Stimulated activated CD4-positive, alpha-beta T cell treated with anti-CD3 and anti-CD28 coated beads, Interleukin-1b, Interleukin-23, amount 100 ng/mL, for 24 hours (primary cell): ENCODE measurements at regions not wholly inside any gene's neighbourhood (a gene's known extent, or its start where the extent isn't known, plus 50 kb on each side); places are given as distances from the start of the nearest gene placed in this dataset.
"Not testable (repeated sequence)": the region's sequence is repeated elsewhere in the genome, so short reads cannot be mapped to it uniquely, and the experiment has no call there.

Source experiments
- DNase-seq, 4 experiments: peaks; one replicate each; pipeline ENCODE4 v3.0.0-alpha.2; 2020; ENCODE audit warnings: low read depth in 4 of 4, low spot score in 1 of 4

DNA sequence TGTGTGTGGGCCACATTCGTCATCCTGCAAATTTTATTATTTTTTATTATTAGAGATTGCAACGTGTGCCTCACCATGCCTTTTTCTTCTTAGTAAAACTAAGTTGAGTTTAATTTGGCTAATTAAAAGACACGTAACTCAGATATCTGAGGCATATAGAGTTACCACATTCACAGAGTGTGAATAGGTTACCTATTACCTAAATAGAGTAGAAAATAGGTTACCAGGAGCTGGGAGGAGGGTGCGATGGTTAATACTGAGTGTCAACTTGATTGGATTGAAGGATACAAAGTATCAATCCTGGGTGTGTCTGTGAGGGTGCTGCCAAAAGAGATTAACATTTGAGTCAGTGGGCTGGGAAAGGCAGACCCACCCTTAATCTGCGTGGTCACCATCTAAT lies 116.3 kb upstream of the CARD11 start:
- DNase-seq, result not testable (repeated sequence)

DNA sequence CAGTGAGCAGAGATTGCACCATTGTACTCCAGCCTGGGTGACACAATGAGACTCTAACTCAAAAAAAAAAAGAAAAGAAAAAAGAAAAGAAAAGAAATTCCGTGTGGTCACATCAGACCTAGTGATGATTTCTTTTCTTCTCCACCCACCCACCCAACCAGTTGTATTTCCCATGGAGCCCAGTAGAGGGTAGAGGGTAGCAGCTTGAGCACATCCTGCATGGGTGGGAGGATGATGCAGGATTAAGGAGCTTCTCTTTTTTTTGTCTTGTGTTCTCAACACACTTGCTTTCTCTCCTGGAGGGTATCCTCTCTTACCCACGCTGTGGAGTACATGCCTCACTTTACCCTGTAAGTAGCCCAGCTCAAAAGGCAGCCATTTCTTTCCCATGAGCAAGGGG lies 118.6 kb upstream of the CARD11 start:
- no peak for DNase-seq

DNA sequence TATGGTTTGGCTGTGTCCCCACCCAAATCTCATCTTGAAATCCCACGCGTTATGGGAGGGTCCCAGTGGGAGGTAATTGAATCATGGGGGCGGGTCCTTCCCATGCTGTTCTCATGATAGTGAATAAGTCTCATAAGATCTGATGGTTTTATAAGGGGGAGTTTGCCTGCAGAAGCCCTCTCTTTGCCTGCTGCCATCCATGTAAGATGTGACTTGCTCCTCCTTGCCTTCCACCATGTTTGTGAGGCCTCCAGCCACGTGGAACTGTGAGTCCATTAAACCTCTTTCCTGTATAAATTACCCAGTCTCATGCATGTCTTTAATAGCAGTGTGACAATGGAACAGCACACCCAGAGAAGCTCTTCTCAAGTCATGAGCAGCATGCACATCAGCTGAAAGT lies 119.1 kb upstream of the CARD11 start:
- DNase-seq, result not testable (repeated sequence)

DNA sequence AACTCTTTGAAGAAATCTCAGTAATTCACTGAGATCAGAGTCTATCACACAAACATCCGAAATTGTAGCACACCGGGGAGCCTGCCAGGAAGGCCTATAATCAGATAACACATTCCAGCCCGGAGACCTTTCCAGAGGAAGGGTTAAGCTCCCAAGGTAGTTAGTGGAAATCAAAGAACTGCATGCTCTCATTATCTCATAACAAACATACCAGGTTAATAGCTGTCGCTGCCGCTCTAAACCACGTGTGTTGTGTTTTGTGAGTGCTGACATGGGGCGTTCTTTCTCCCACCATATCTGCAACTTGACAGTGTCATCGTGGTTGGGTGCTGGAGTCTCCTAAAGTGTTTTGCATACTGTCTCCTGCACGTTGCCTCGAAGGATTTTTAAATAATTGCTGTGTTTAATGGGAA lies 120.7 kb upstream of the CARD11 start:
- no peak for DNase-seq

DNA sequence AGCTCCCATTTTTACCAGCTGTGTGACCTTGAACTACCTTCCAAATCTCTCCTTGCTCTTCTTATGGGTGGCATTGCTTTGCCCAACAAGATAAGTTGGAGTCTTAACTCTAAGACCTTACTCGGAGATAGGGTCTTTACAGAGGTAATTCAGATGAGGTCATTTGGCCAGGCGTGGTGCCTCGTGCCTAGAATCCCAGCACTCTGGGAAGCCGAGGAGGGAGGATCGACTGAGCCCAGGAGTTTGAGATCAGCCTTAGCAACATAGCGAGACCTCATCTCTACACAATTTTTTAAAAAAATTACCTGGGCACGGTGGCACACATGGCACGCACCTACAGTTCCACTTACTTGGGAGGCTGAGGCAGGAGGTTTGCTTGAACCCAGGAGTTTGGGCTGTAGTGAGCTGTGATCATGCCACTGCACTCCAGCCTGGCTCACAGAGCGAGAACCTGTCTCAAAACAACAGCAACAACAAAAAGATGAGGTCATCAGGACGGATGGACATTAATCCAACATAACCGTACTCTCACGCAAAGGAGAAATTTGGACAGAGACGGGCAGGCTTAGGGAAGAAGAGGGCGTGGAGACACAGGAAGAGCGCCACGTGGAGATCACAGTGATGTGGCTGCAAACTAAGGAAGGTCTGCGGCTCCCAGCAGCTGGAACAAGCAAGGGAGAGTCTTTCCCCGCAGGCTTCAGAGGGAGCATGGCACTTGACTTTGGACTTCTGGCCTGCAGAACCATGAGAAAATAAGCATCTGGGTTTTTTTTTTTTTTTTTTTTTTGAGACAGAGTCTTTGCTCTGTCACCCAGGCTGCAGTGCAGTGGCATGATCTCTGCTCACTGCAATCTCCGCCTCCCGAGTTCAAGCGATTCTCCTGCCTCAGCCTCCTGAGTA lies 122.3 kb upstream of the CARD11 start:
- DNase-seq, result no peak

DNA sequence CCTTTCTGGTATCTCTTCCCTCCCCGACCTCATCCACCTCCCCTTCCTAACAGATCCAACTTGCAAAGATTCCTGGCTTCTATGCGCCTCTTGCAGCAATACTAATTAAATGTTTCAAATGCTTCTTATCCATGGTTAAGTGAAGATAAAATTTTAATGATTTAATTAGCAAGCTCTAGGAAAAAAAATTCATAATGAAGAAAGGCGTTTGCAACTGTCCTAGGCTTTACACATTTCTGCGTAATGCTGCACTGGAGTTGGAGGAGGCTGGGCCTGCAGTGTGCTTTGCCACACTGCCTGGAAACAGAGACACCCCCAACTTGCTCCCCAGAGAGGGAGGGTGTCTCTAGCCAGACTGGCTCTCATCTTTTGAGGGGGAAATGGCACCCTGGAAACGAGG lies 123.9 kb upstream of the CARD11 start:
- DNase-seq, result no peak

DNA sequence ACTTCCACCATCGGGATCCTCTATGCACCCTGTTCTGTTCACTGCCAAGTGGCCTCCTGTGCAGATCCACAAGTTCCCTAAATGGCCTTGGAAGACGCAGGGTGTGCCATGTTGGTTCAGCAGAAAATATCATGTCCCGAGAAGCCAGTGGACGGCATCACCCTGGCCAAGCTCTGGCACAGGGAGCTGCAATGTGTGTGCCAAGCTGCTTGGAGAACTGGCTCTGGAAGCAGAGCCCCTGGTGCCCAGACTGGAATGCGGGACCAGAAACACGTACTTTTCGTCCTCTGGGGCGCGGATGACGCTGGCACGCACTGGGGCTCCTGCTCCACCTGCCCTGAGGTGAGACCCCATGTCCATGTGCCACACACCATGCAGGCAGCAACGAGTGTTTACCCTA lies 124.7 kb upstream of the CARD11 start:
- no peak for DNase-seq

DNA sequence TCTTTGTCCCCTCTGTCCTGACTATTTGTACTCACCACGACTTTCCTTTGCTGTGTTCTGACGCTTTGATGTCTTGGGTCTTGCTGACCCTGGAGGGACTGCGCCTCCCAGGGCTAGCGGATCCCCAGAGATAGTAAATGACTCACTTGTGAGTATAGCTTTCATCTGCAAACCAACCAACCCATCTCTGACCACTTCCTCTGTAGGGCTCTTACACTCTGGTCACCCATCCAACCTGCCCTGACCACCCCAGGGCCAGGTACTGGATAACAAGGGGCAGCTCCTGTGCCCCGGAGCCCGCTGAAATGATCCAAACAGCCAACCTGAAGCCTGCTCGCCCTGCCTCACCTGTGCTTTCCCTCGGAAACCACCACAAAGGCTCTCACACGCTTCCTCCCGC lies 125.2 kb upstream of the CARD11 start:
- no peak for DNase-seq

DNA sequence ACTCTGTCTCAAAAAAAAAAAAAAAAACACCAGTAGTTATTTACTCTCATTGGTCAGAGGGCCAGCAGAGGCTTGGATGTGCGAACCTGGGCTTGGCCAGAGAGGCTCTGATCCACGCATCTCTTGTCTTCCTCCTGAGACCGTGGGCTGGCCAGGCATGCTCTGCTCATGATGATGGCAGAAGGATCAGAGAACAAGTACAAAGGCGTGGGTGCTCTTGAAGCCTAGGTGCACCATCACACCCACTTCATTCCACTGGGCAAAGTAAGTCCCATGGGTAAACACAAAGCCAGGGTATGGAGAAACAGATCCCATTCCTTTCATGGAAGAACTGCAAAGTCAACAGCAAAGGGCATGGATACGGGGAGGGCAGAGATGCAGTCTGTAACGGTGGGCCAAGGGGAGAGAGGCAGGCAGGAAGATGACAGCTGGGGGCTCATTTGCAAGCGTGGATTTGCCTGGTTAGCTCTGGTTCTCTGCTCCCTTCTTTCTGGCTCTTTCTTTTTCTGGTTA lies 128.2 kb upstream of the SDK1 start:
- DNase-seq, result no peak

DNA sequence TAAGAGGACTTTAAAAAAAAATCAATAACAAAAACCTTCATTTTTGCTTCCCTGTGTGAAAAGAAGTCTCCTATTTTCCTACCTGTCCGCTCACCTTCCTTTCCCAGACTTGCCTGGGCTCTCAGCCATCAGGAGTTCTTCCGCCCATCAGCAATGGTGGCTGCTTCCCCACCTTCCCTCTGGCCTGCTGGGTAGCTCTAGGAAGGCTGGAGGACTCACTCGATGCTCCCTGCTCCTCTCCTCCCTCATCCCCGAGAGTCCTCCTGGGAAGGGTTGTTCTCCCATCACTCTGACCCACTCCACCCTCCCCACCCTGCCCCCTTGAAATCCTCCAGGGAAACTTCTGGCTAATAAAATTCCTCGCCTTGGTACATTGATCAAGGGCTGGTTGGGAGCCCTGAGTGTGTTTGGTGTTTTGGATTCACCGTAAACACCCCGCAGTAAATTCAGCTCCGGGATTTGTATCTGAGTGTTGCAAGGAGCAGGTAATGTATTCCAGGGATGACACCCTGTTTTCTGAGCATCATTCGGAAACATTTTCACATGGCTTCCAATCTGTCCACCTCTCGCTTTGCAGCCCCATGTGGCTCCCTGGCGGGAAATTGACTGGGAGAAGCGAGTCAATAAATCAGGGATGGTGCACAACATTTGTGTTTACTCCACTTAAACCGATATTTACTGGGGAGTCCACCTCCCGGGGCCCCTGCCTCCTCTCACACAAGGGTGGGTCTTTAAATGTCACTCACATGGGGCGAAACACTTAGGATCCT lies 126.4 kb upstream of the SDK1 start:
- no peak for DNase-seq

DNA sequence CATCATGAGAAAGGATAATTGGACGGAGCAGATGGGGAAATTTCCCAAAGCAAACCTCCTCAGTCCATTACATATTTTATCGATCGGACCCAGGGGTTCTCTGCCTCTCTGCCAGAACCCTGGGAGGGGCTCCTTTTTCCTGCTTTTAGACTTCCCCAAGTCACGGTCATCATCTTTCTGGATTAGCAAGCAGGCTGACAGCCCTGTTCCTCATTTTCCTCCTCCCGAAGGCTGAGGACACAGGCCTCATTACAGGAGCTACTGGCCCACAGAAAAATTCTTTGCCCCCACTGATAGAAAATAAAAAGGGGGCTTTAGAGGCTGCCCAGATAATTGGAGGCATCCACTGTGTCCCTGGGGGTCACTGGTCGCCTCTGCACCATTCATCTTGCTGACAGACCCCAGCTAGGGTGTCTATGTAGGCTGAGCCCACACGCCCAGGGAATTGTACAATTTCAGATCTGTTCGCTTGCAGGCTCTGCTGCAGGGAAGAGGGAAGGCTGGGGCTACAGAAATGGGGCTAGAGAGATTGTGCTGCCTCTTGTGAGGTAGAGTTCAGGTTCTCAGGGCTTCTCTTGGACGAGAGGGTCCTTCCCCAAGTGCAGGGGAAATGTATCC lies 125.7 kb upstream of the SDK1 start:
- DNase-seq, result no peak

DNA sequence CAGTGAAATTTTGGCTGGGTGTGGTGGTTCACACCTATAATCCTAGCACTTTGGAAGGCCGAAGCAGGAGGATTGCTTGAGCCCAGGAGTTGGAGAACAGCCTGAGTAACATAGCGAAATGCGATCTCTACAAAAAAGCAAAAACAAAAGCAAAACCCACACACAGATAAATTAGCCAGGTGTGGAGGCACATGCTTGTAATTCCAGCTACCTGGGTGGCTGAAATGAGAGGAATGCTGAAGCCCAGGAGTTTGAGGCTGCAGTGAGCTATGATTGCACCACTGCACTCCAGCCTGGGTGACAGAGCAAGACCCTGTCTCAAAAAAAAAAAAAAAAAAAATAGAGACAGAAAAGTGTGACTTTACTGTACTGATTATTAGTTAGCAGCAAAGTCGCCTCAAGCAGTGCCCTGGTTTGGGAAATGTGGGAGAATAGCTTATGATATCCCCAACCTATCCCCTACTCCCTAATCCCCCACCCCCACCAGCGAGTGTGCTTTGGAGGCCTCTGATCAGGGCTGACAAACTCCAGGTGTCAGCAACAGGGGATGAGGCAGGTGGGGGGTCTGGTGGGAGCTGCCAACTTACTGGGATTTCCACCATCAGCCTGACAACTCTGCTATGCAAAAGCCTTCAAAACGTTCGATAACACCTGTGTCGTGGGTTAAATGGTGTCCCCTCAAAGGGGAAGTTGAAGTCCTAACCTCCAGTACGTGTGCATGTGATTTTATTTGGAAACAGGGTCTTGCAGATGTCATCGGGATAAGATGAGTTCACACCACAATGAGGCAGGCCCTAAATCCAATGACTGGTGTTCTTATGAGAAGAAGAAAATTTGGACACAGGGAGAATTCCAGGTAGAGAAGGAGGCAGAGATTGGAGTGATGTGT lies 124.7 kb upstream of the SDK1 start:
- DNase-seq, result no peak

DNA sequence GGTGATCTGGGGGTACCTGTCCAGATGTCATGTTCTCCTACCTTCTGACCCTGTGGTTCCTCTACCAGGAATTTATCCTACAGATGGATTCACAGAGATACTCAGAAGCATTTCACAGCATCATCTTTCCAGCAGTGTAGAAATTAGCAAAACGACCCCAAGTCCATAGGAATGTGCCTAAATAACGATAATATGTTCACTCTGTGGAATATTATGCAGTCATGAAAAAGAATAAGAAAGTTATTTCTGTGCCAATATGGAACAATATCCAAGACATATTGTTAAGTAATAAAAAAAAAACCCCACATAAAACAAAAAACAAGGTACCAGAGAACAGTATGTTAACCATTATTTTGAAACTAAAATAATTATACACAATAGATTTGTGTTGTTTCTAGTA lies 123.8 kb upstream of the SDK1 start:
- DNase-seq, result no peak

DNA sequence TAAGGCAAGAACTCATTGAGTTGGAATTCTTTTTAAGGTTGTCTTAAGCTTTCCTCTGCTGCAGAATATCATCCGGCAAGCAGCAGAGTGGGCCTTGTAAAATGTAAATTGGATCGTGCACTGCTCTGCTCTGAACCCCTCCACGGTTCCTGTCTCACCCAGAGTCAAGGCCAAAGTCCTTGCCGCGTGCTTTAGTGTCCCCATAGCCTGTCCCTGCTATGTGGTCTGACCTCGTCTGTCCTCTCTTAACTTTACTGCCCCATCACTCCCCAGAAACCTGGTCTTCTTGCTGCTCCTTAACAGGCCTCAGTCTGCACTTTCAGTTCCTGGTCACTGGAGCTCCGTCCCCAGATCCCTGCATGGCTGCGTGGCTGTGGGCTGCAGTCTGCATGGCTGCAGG lies 121.6 kb upstream of the SDK1 start:
- no peak for DNase-seq

DNA sequence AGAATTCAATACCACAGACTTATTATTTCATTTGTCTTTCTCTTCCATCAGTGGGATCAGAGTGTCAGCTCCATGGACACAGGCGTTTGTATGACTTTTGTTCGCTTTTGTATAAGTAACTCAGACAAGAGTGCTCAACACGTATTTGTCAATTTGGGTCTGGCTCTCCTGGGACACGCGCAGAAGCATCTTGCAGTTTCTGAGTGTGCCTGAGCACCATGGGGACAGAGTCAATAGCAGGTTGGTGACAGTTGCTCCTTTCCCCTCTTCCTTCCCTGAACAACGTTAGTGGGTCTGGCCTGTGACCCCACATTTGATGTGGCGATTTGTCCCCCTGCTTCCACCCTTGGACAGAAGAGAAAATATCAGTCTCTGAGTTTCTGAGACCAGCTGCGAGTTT lies 120.4 kb upstream of the SDK1 start:
- no peak for DNase-seq

DNA sequence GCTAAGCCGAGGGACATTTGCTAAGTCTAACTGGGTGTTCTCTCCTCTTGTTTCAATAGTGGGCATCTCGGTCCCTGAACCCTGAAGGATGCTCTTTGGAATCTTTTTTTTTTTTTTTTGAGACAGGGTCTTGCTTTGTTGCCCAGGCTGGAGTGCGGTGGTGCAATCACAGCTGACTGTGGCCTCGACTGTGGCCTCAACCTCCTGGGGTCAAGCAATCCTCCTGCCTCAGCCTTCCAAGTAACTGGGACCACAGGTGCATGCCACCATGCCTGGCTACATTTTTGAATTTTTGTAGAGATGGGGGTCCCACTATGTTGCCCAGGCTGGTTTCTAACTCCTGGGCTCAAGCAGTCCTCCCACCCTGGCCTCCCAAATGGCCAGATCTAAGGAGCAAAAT lies 119.0 kb upstream of the SDK1 start:
- DNase-seq, result not testable (repeated sequence)

DNA sequence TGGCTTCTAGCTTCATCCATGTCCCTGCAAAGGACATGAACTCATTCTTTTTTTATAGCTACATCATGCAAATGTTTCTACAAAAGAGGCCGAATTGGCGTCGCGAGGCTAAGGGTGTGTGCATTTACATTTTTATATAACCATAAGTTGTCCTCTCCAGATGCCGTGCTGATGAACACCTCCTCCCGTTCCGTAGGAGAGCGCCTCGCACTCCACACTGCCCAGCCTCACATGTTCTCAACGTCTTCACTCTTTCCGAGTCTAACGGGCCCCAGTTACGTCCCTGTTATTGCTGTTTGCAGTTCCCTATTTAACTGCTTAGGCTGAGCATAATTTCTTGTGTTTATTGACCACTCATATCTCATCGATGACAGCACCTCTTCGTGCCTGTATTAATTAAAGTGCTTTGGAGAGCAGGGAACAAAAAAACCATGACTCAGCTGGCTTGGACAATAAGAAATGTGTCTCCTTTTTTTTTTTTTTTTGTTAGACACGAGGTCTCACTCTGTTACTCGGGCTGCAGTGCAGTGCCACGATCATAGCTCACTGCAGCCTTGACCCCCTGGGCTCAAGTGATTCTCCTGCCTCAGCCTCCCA lies 113.5 kb upstream of the SDK1 start:
- no peak for DNase-seq

DNA sequence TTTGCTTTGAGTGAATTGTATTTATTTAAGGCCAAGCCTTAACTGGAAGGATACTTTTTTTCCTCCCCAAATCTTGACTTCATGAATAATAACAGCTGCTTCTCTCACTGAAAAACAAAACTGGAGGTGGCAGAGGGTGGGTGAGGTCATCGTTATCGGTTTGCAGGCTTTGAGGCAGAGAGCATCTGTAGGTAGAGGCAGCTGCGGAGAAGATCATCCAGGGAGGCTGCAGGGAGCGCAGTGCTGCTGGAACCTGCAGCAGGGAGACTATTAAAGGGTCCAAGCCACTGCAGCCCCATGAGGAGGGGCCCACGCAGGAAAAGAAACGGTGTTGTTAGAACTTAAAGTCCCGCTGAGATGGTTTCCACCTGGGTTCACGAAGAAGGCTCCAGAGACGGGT lies 112.1 kb upstream of the SDK1 start:
- no peak for DNase-seq

DNA sequence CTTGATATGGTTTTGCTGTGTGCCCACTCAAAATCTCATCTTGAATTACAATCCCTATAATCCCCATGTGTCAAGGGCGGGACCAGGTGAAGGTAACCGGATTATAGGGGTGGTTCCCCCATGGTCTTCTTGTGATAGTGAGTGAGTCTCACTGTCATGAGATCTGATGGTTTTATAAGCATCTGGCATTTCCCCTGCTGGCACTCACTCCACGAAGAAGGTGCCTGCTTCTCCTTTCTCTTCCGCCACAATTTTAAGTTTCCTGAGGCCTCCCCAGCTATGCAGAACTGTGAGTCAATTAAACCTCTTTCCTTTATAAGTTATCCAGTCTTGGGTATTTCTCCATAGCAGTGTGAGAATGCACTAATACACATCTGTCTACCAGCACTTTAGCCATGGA lies 109.5 kb upstream of the SDK1 start:
- no peak for DNase-seq

DNA sequence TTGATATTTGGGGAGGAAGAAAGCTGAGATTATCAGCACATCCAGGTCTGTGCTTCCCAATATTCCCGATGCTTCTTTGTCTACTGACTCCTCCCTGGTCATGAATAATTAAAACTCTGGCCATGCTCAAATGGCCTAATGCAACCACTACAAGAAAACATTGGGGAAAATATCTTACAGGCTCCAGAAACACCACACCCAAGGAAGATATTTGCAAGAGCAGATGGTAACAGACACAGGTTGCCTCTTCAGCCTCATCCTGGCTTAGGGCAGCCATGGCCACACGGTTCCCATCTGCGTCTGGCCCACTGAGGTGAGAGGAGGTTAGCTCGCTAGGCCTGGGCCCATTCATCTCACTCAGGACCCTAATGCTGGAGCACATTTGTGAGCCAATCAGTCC lies 108.4 kb upstream of the SDK1 start:
- DNase-seq, result no peak
